HG03159 (cell line): ENCODE measurements at regions not wholly inside any gene's neighbourhood (a gene's known extent, or its start where the extent isn't known, plus 50 kb on each side); places are given as distances from the start of the nearest gene placed in this dataset.

Experiments
- ATAC-seq: cut with Tn5 transposase; IDR thresholded peaks from one replicate; pipeline ENCODE4 v1.9.1; 2021; ENCODE audit warnings: mild to moderate bottlenecking, moderate library complexity; ENCODE audit not compliant: unreplicated experiment

GRCh38 chr4:134278675-134279074 is 77.1 kb upstream of the PABPC4L start:
- ATAC-seq = no peak

GRCh38 chr4:134276476-134276875 is 74.9 kb upstream of the PABPC4L start:
- ATAC-seq = no peak

- ATAC-seq = no peak
Observed at GRCh38 chr4:134260126-134260525, 58.5 kb upstream of the PABPC4L start.
